RWPE2 (cell line): ENCODE measurements at regions not wholly inside any gene's neighbourhood (a gene's known extent, or its start where the extent isn't known, plus 50 kb on each side); places are given as distances from the start of the nearest gene placed in this dataset.

ENCODE experiments used
- ATAC-seq: fragments of 200-7000 bp; cut with Tn5 transposase; 3 replicates; pipeline ENCODE4 v1.9.1; 2021; ENCODE audit warnings: low read depth
- DNase-seq: peaks from one replicate; pipeline ENCODE4 v3.0.0-alpha.2; 2020; ENCODE audit warnings: low spot score
- H3K27ac ChIP-seq: fragments of 450-650 bp; 2 replicates; pipeline ENCODE4 v1.5.1; 2017; ENCODE audit warnings: mild to moderate bottlenecking; ENCODE audit not compliant: poor library complexity, severe bottlenecking
- H3K27me3 ChIP-seq: fragments of 250-450 bp; sonication (Bioruptor Pico); 2 replicates; pipeline ENCODE4 v1.5.1; 2021; ENCODE audit warnings: mild to moderate bottlenecking, moderate library complexity; ENCODE audit not compliant: insufficient read depth, poor library complexity, severe bottlenecking
- H3K36me3 ChIP-seq: fragments of 250-450 bp; sonication (Bioruptor Pico); 2 replicates; pipeline ENCODE4 v1.5.1; 2020; ENCODE audit warnings: low read depth, mild to moderate bottlenecking, moderate library complexity
- H3K4me1 ChIP-seq: fragments of 250-450 bp; sonication (Bioruptor Pico); 2 replicates; pipeline ENCODE4 v1.5.1; 2021; ENCODE audit warnings: mild to moderate bottlenecking, moderate library complexity; ENCODE audit not compliant: insufficient read depth, poor library complexity, severe bottlenecking
- H3K4me3 ChIP-seq: fragments of 250-450 bp; sonication (Bioruptor Pico); 2 replicates; pipeline ENCODE4 v1.5.1; 2021; ENCODE audit warnings: mild to moderate bottlenecking, moderate library complexity; ENCODE audit not compliant: severe bottlenecking
- H3K9me3 ChIP-seq: fragments of 250-450 bp; sonication (Bioruptor Pico); 2 replicates; pipeline ENCODE4 v1.5.1; 2021; ENCODE audit warnings: mild to moderate bottlenecking, moderate library complexity; ENCODE audit not compliant: severe bottlenecking
- TF ChIP-seq, protein P1 (sequence below): fragments of 450-650 bp; IDR thresholded peaks from one replicate; pipeline ENCODE4 v1.5.1; 2017; ENCODE audit warnings: mild to moderate bottlenecking, moderate library complexity; ENCODE audit not compliant: poor library complexity, severe bottlenecking

DNA sequence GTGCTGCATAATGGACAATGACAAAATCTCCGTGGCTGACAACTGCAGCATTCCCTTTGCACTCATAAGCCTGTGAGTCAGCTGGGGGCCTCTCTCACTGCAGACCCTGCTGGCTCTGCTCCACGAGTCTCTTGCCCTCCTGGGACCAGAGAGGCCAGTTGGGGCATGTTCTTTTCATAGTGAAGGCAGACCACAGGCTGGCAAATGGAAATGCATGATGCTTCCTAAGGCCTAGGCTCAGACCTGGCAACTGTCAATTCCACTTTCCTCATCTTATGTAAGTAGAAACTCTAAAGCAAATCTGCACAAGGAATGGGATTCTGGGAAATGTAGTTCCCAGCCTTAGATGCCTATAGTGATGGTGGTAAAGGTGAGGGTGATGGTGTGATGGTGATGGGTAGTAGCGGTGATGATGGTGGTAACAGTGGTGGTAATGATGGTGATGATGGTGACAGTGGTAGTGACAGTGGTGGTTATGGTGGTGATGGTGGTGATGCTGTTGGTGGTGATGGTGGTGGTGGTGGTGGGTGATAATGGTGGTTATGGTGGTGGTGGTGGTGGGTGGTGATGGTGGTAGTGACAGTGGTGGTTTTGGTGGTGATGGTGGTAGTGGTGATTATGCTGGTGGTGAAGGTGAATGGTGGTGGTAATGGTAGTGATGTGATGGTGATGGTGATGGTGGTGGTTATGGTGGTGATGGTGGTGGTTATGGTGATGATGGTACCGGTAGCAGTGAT is 185.8 kb upstream of the ARL4C start:
- no peaks in the 10 kb centered on the region for H3K36me3 ChIP-seq
- no peaks in the 10 kb centered on the region for H3K27me3 ChIP-seq
- peak; percentile 50 for ATAC-seq
- peak; percentile 88 for DNase-seq
- H3K27ac ChIP-seq: peak overlapping the region; percentile 35
- TF ChIP-seq, protein P1, sequence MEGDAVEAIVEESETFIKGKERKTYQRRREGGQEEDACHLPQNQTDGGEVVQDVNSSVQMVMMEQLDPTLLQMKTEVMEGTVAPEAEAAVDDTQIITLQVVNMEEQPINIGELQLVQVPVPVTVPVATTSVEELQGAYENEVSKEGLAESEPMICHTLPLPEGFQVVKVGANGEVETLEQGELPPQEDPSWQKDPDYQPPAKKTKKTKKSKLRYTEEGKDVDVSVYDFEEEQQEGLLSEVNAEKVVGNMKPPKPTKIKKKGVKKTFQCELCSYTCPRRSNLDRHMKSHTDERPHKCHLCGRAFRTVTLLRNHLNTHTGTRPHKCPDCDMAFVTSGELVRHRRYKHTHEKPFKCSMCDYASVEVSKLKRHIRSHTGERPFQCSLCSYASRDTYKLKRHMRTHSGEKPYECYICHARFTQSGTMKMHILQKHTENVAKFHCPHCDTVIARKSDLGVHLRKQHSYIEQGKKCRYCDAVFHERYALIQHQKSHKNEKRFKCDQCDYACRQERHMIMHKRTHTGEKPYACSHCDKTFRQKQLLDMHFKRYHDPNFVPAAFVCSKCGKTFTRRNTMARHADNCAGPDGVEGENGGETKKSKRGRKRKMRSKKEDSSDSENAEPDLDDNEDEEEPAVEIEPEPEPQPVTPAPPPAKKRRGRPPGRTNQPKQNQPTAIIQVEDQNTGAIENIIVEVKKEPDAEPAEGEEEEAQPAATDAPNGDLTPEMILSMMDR: no peak
- no peaks in the 10 kb centered on the region for H3K9me3 ChIP-seq
- H3K4me3 ChIP-seq: no peak overlapping the region
- H3K4me1 ChIP-seq: peaks cover 68% of the 10 kb centered on the region

DNA sequence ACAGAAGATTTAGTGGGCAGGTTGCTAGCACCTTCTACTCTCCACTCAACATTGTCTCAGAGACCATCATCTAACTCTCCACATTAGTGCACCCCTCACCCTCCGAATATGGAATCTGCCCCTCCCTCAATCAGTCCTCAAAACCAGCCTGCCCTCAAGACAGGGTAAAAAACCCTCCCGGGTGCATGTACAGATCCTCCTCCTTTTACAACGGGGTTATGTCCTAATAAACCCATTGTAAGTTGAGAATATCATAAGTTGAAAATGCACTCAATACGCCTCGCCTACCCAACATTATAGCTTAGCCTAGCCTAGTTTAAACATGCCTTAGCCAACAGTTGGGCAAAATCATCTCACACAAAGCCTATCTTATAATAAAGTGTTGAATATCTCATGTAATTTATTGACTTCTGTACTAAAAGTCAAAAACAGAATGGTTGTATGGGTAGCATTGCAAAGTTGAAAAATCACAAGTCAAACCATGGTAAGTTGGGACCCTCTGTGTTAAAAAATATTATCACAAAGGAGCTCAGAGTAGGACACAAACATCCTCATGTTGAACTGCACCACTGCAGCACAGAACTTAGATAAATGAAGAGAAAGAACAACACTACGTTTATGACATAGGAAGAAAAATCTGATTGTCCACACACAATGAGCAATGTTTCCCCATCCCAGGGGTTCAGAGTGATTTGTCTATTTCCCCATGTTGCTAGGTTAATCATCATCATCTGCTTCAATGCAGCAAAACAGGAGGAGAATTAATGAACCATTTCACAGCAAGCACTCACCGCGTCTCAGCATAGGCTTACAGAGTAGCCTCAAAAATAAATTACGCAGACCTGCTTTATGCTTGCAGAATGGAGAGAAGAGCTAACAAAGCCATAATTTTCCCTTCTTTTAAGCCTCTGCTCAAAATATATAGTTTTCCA is 184.1 kb upstream of the ARL4C start:
- no peak for DNase-seq
- TF ChIP-seq, protein P1: no peak
- peak overlapping the region; percentile 99 for H3K27ac ChIP-seq
- no peak overlapping the region for H3K4me3 ChIP-seq
- no peaks in the 10 kb centered on the region for H3K27me3 ChIP-seq
- H3K36me3 ChIP-seq: no peaks in the 10 kb centered on the region
- H3K9me3 ChIP-seq: no peaks in the 10 kb centered on the region
- ATAC-seq: no peak
- peaks cover 69% of the 10 kb centered on the region for H3K4me1 ChIP-seq

DNA sequence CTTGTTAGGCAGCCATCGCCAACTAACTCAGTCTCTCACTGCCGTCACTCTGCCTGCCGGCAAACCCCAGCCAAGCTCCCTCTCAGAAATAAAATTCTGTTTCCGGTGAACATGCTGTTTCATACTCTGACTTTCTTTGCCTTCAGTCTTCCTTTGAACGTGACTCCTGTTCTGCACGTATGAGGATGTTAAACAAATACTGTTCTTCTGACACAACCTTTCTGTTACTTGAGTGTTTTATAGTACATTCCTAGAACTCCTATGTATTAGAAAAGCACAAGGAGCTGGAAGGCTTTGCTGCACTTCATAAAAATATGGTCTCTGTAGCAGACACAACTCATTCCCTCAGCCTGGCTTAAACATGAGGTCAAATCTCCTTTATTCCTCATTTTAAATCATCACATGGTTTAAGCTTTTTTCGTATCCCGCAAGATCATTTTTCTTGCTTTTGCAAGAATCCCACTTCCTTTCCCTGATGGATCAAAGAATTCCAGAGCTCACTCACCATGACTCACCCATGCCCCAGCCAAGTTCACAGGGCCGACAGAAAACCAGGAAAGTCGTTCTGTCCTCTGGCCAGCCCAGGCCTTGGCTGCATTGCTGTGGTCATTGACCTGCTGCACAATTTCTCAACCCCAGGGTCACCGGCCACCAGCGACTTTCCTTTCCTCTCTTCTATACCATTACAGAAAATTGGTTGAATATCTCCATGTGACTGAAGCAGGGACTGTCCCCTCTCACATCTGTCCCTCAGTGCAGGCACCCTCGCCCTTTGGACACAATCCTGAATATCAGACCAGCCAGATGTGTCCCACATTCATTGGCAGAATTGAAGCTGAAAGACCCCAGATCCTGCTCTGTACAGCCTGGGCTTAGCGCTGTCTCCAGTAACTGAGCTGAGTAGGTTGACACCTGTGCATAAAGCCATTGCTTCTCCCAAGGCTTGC is 183.1 kb upstream of the ARL4C start:
- no peaks in the 10 kb centered on the region for H3K9me3 ChIP-seq
- DNase-seq (peak; percentile 81), ATAC-seq (peak; percentile 75)
- H3K36me3 ChIP-seq: no peaks in the 10 kb centered on the region
- peak overlapping the region; percentile 99 for H3K27ac ChIP-seq
- no peaks in the 10 kb centered on the region for H3K27me3 ChIP-seq
- H3K4me3 ChIP-seq: no peak overlapping the region
- TF ChIP-seq, protein P1: no peak
- peaks cover 72% of the 10 kb centered on the region for H3K4me1 ChIP-seq

DNA sequence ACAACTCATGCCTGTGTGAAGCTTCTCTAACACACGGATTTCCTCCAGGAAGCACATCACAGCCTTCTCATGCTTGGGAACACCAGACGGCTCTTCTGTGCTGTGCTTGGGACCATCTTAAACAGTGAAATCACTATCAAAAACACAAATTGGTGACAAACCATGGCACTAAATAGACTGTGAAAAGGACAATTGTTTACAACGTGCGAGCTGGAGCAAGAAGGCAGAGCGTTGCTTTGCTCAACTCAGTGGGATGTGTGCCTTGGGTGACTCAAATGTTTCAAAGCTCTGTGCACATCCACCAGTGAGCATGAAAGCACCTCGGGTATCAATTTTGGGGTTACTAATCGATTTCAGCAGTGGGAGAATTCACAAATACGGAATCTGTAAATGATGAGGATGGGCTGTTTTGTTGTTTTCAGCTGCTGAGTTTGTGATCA is 182.4 kb upstream of the ARL4C start:
- TF ChIP-seq, protein P1: no peak
- Histone ChIP-seq H3K27ac (peak overlapping the region; percentile 99), H3K4me3 (no peak overlapping the region), H3K27me3 (no peaks in the 10 kb centered on the region), H3K4me1 (peaks cover 76% of the 10 kb centered on the region), H3K9me3 (no peaks in the 10 kb centered on the region), H3K36me3 (no peaks in the 10 kb centered on the region)
- DNase-seq (no peak), ATAC-seq (no peak; the same call in 2 of the 3 replicates)
